H1 (cell line): ENCODE measurements at regions not wholly inside any gene's neighbourhood (a gene's known extent, or its start where the extent isn't known, plus 50 kb on each side); places are given as distances from the start of the nearest gene placed in this dataset.

Experiments
- CTCF ChIA-PET: fragments of 300-600 bp; sonication (Branson Sonifier 250); formaldehyde crosslinking; loops from one replicate; lab custom pipeline; 2021; ENCODE audit not compliant: partially characterized antibody; lab: Charles Lee
- POLR2A ChIA-PET: fragments of 300-600 bp; sonication (Branson Sonifier 250); formaldehyde crosslinking; loops from one replicate; lab custom pipeline; 2021; ENCODE audit warnings: inconsistent platforms; ENCODE audit not compliant: partially characterized antibody; lab: Charles Lee
- DNase-seq, 2 experiments: peaks; one replicate each; pipeline versions ENCODE4 v3.0.0 to v3.0.0-alpha.2; 2010 to 2022; ENCODE audit warnings: low spot score in 2 of 2, low read depth in 1 of 2, mixed read lengths in 1 of 2
- FAIRE-seq: peaks from 2 replicates; lab custom pipeline; 2011; peaks lifted over from hg19 to GRCh38; lab: Jason Lieb, UNC
- H2AFZ ChIP-seq: 2 replicates; pipeline ENCODE4 v1.8.1; 2012; ENCODE audit warnings: low read length, inconsistent platforms
- H2AK5ac ChIP-seq: 2 replicates; pipeline ENCODE4 v1.6.1; 2013; ENCODE audit warnings: low read depth, low read length
- H2BK120ac ChIP-seq: replicated peaks from 2 replicates; pipeline ENCODE3; 2013; ENCODE audit warnings: low read depth, low read length, inconsistent platforms
- H2BK12ac ChIP-seq: 2 replicates; pipeline ENCODE4 v1.6.1; 2013; ENCODE audit warnings: low read depth, low read length
- H2BK15ac ChIP-seq: 2 replicates; pipeline ENCODE4 v1.6.1; 2013; ENCODE audit warnings: low read length
- H2BK20ac ChIP-seq: 2 replicates; pipeline ENCODE4 v1.6.1; 2013; ENCODE audit warnings: low read length
- H2BK5ac ChIP-seq: 2 replicates; pipeline ENCODE4 v1.6.1; 2013; ENCODE audit warnings: low read depth, low read length
- H3K14ac ChIP-seq: 2 replicates; pipeline ENCODE4 v1.6.1; 2013; ENCODE audit warnings: inconsistent platforms; ENCODE audit not compliant: insufficient read length
- H3K18ac ChIP-seq: 2 replicates; pipeline ENCODE4 v1.6.1; 2013; ENCODE audit warnings: low read length; ENCODE audit errors: extremely low read depth
- H3K23ac ChIP-seq: 2 replicates; pipeline ENCODE4 v1.6.1; 2013; ENCODE audit warnings: inconsistent platforms; ENCODE audit not compliant: insufficient read length
- H3K23me2 ChIP-seq: 2 replicates; pipeline ENCODE4 v1.6.1; 2013; ENCODE audit warnings: low read depth, low read length
- H3K27ac ChIP-seq: 2 replicates; pipeline ENCODE4 v1.6.1; 2011; ENCODE audit warnings: low read depth, low read length, inconsistent platforms
- H3K27me3 ChIP-seq, 4 experiments: replicated peaks in 1 of 4; 1 replicate in 1 of 4; 2 replicates in 3 of 4; pipeline versions ENCODE4 v1.6.1 to v1.8.1; 2011 to 2013; ENCODE audit warnings: low read length in 3 of 4, mild to moderate bottlenecking in 3 of 4, inconsistent platforms in 2 of 4, mixed read lengths in 2 of 4, moderate library complexity in 1 of 4; ENCODE audit not compliant: control insufficient read depth in 3 of 4, insufficient read depth in 3 of 4; ENCODE audit errors: extremely low read depth in 1 of 4
- H3K36me3 ChIP-seq, 4 experiments: 2 replicates each; pipeline versions ENCODE4 v1.6.1 to v1.8.1; 2011 to 2013; ENCODE audit warnings: mild to moderate bottlenecking in 4 of 4, low read length in 3 of 4, moderate library complexity in 2 of 4, control low read depth in 1 of 4, inconsistent platforms in 1 of 4; ENCODE audit not compliant: insufficient read depth in 4 of 4, control insufficient read depth in 2 of 4
- H3K4ac ChIP-seq: replicated peaks from 2 replicates; pipeline ENCODE3; 2013; ENCODE audit warnings: low read length, low read depth, mixed read lengths, inconsistent platforms; ENCODE audit not compliant: insufficient read length
- H3K4me1 ChIP-seq, 4 experiments: replicated peaks in 1 of 4; 1 replicate in 1 of 4; 2 replicates in 3 of 4; pipeline versions ENCODE4 v1.6.1 to v1.8.1; 2011 to 2013; ENCODE audit warnings: low read length in 3 of 4, inconsistent platforms in 2 of 4, mixed read lengths in 1 of 4; ENCODE audit not compliant: insufficient read depth in 4 of 4, control insufficient read depth in 3 of 4
- H3K4me2 ChIP-seq, 2 experiments: 2 replicates each; pipeline versions ENCODE4 v1.6.1 to v1.8.1; 2011 to 2013; ENCODE audit warnings: low read depth in 2 of 2, low read length in 2 of 2, control low read depth in 1 of 2, inconsistent platforms in 1 of 2, mild to moderate bottlenecking in 1 of 2; ENCODE audit not compliant: insufficient read depth in 1 of 2
- H3K4me3 ChIP-seq, 4 experiments: fragments of 200-600, 300-600 bp in 1 of 4; sonication (generic), shearing (Covaris generic), sonication (Bioruptor Twin) in 1 of 4; 2 replicates each; pipeline versions ENCODE4 v1.5.1 to v1.8.1; 2011 to 2016; ENCODE audit warnings: low read length in 4 of 4, low read depth in 3 of 4, control low read depth in 2 of 4, inconsistent platforms in 2 of 4, mild to moderate bottlenecking in 2 of 4, mixed read lengths in 1 of 4, moderate library complexity in 1 of 4; ENCODE audit not compliant: insufficient read depth in 2 of 4; ENCODE audit errors: extremely low read depth in 1 of 4
- H3K56ac ChIP-seq: replicated peaks from 2 replicates; pipeline ENCODE3; 2013; ENCODE audit warnings: low read depth, mild to moderate bottlenecking, mixed read lengths, low read length, inconsistent platforms; ENCODE audit not compliant: insufficient read length
- H3K79me1 ChIP-seq: 2 replicates; pipeline ENCODE4 v1.6.1; 2013; ENCODE audit warnings: low read depth, low read length, control low read depth
- H3K79me2 ChIP-seq, 2 experiments: 2 replicates each; pipeline versions ENCODE4 v1.6.1 to v1.8.1; 2012 to 2013; ENCODE audit warnings: low read length in 2 of 2, mild to moderate bottlenecking in 2 of 2, inconsistent platforms in 1 of 2; ENCODE audit not compliant: insufficient read depth in 2 of 2, control insufficient read depth in 1 of 2
- H3K9ac ChIP-seq, 4 experiments: replicated peaks in 1 of 4; 1 replicate in 1 of 4; 2 replicates in 3 of 4; pipeline versions ENCODE4 v1.6.1 to v1.8.1; 2011 to 2013; ENCODE audit warnings: low read depth in 3 of 4, low read length in 3 of 4, control low read depth in 2 of 4, mild to moderate bottlenecking in 2 of 4, moderate library complexity in 2 of 4, inconsistent platforms in 1 of 4; ENCODE audit errors: extremely low read depth in 1 of 4
- H3K9me3 ChIP-seq, 2 experiments: 2 replicates each; pipeline versions ENCODE4 v1.6.1 to v1.8.1; 2012 to 2013; ENCODE audit warnings: mild to moderate bottlenecking in 2 of 2, moderate library complexity in 2 of 2, control low read depth in 1 of 2, inconsistent platforms in 1 of 2, low read depth in 1 of 2, low read length in 1 of 2, mixed read lengths in 1 of 2; ENCODE audit not compliant: insufficient read depth in 2 of 2
- H4K20me1 ChIP-seq, 2 experiments: replicated peaks in 1 of 2; 2 replicates each; pipeline versions ENCODE3 to v1.8.1; 2011 to 2013; ENCODE audit warnings: inconsistent platforms in 2 of 2, low read length in 2 of 2, mild to moderate bottlenecking in 1 of 2; ENCODE audit not compliant: insufficient read depth in 2 of 2, control insufficient read depth in 1 of 2
- H4K5ac ChIP-seq: 2 replicates; pipeline ENCODE4 v1.6.1; 2013; ENCODE audit warnings: low read length, low read depth, mixed read lengths, inconsistent platforms; ENCODE audit not compliant: insufficient read length
- H4K8ac ChIP-seq: 2 replicates; pipeline ENCODE4 v1.8.0; 2013; ENCODE audit warnings: mild to moderate bottlenecking, moderate library complexity, low read length, inconsistent platforms; ENCODE audit not compliant: insufficient read depth; ENCODE audit errors: extremely low read depth
- H4K91ac ChIP-seq: replicated peaks from 2 replicates; pipeline ENCODE3; 2013; ENCODE audit warnings: low read length, mixed read lengths, inconsistent platforms; ENCODE audit not compliant: insufficient read length
- CREB1 ChIP-seq: IDR thresholded peaks from 2 replicates; pipeline ENCODE4 v1.6.1; 2012; ENCODE audit warnings: inconsistent platforms
- SRF ChIP-seq: IDR thresholded peaks from 2 replicates; pipeline ENCODE4 v1.6.1; 2011; ENCODE audit warnings: mild to moderate bottlenecking, low read depth, low read length, moderate library complexity
- WGBS, 2 experiments: shearing (Covaris generic) in 1 of 2; methylation state at CpG; one replicate each; pipeline versions ENCODE4 v1.1.6 to v1.1.7; 2013 to 2015; ENCODE audit warnings: low lambda C conversion rate in 2 of 2, mixed read lengths in 2 of 2, inconsistent platforms in 1 of 2, low coverage in 1 of 2, missing lambda C conversion rate in 1 of 2; ENCODE audit not compliant: insufficient replicate concordance in 2 of 2, insufficient coverage in 1 of 2, insufficient read length in 1 of 2; ENCODE audit errors: extremely low coverage in 1 of 2, missing lambda C conversion rate in 1 of 2; 5-methylcytosine and 5-hydroxymethylcytosine counted together

- no peak overlapping the region for H3K18ac ChIP-seq
- no peak overlapping the region for H4K8ac ChIP-seq
- 73% methylated on average over 1 of the region's 1 CpG; no CpG with 5 or more reads in 1 of the 2 experiments for WGBS, 2 experiments
- H3K9ac ChIP-seq, result no peak overlapping the region
- H3K56ac ChIP-seq, result no peak overlapping the region
- H4K5ac ChIP-seq, result no peak overlapping the region
- H2AFZ ChIP-seq, result no peak overlapping the region
- no peaks in the 10 kb centered on the region for H3K4me1 ChIP-seq
- POLR2A ChIA-PET, result no interaction called here
- DNase-seq (no peak), FAIRE-seq (no peak)
- H3K27me3 ChIP-seq, result no peaks in the 10 kb centered on the region
- no peak overlapping the region for H2BK12ac ChIP-seq
- no peak overlapping the region for H3K27ac ChIP-seq
- H3K36me3 ChIP-seq, result no peaks in the 10 kb centered on the region
- H3K23ac ChIP-seq, result no peak overlapping the region
- no peak overlapping the region for H2BK120ac ChIP-seq
- H3K4ac ChIP-seq, result no peak overlapping the region
- H3K14ac ChIP-seq, result no peak overlapping the region
- TF ChIP-seq CREB1, result no peak
- TF ChIP-seq SRF, result no peak
- no peak overlapping the region for H2AK5ac ChIP-seq
- CTCF ChIA-PET, result interaction anchor here (1.1 kb wide), 1 partner anchor 33 kb away, joined by 3 read pairs; no protein-coding TSS in a partner anchor
- H3K79me2 ChIP-seq, result no peaks in the 10 kb centered on the region
- H3K4me3 ChIP-seq, result no peak overlapping the region
- H4K91ac ChIP-seq, result no peak overlapping the region
- H3K9me3 ChIP-seq, result no peaks in the 10 kb centered on the region
- H3K79me1 ChIP-seq, result no peaks in the 10 kb centered on the region
- H3K4me2 ChIP-seq, result no peak overlapping the region
- no peak overlapping the region for H2BK15ac ChIP-seq
- no peak overlapping the region for H2BK5ac ChIP-seq
- no peaks in the 10 kb centered on the region for H4K20me1 ChIP-seq
- no peaks in the 10 kb centered on the region for H3K23me2 ChIP-seq
- H2BK20ac ChIP-seq, result no peak overlapping the region
Measured at GRCh38 chr2:160836755-160837154, 323.5 kb upstream of the TANK start.
